HG03097 (cell line): ENCODE measurements at regions not wholly inside any gene's neighbourhood (a gene's known extent, or its start where the extent isn't known, plus 50 kb on each side); places are given as distances from the start of the nearest gene placed in this dataset.

Experiments
- ATAC-seq: cut with Tn5 transposase; IDR thresholded peaks from one replicate; pipeline ENCODE4 v1.9.1; 2021; ENCODE audit not compliant: unreplicated experiment, low FRiP score

DNA sequence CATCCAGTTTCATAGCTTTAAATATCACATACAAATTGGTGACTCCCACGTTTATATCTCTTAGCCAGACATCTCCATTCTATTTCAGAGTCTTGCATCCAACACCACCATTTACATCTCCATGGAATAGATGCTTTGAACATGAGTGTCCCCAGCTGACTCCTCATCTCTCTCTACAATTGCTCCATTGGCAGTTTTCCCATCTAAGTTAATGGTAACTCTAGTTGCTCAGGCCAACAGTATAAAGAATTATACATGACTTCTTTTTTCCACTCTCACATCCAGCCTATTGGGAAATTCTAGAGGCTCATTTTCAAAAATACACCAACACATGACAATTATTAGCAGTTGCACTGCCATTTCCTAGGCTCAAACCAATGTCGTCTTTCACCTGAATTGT is 388.2 kb downstream of the STIM2 start:
- no peak for ATAC-seq

DNA sequence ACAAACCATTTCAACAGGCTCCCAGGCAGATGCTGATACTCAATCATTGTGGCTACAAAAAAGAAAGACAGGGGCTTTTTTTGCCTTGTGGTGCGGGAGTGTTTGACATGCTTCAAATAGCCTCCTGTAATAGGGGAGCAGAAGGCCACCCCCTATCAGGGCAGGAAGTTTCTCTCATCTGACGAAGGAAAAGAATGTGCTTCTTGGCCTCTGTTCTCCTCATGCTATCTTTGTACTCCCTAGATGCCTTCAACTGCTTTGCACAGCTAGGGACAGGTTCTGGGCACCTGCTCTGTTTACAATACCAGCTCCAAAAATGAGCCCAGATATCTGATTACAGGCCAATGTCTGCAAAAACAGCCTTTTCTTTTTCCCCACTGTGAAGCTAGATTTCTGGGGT is 391.1 kb downstream of the STIM2 start:
- ATAC-seq = no peak

DNA sequence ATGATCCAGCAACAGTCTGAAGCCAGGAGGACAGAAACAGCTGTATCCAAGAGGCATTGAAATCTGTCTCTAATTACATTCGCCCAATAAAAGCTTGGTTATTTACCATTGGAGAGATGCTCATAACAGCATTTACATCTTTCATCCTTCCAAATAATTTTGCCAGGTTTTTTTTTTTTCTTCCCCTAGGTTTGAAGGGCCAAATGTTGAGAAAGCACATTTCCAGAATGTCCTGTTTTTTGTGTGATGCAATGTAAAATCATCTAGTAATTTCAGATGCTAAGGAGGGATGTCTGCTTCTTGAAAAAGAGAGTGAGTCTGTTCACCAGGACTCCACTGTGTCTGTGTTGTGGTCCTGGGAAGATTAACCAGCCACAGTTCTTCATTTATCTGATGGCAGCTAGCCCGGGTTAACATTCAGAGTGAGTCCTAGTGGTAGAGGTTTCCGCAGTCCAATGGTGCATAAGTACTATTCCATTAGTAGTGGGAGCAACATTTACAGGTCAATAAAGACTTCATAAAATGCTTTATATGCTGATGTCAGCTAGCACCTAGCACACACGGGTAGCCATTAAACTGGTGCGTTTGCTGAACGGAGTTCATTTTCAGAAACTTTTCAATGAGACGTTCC is 406.8 kb downstream of the STIM2 start:
- ATAC-seq = no peak

DNA sequence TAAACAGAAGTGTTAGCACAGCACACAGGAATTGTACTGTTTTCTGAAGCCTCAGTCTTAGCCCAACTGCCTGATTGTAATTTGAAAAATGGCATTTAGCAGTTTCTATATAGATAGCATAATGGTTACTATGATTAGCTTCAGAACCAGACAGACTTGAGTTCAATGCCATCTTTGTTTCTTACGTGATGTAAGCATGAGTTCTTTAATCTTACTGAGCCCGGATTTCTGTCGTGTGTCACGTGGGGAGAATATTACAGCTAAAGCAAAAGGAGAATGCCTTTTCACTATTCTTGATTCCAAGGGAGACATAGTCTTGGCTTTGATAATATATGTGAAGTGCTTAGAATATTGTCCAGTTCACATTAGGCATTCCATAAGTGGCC is 407.3 kb downstream of the STIM2 start:
- ATAC-seq = no peak

DNA sequence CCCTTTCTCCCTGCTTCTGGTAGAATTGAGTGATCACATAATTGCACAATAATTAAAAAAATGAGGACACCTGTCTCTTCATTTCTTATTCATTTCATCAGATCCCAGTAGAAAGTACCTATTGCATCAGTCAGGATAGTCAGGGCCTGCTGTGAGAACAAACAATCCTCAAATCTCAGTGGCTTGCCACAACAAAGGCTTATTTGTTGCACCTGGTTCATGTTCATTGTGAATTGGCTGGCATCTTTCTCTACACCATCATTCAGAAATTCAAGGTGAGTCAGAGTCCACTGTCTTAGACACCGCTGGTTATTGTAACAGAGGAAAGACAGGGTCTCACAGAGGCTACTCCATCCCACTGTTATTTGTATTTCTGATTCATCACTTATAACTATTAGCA is 409.8 kb downstream of the STIM2 start:
- ATAC-seq = no peak

DNA sequence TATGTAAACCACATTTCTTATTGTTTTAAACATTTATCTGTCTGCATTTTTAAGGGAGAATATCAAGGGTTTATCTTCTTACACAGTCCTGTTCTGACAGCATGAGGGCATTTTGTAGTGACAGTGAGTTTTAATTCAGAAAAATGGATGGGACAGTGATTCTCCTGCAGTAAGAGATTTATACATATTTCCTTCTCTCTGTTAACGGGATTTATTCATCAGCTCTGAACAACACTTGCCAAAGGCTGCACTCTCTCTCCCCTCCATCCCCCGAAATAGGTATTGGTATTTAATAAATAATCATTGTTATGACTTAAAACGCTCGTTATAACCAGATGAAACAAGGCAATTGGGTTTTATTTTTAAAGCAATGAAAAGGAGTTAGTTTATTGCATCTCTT is 410.9 kb downstream of the STIM2 start:
- ATAC-seq = no peak

DNA sequence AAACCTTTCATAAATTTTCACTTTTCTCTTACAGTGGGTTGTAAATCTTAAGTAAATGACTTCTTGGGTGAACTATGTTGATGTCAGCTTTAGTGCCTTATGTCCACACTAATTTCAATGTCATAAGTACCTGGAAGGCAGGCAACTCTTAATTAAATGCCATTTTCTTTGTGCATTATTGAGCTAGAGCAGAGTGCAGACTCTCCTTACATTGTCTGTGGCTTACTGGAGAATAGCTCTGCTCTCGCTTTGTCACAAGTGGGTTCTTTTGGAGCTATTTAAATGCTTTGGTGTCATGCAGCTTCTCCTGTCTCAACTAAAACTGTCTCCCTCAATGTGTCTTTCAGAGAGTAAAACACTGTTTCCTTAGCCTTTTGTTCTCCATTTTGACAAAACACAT is 411.6 kb downstream of the STIM2 start:
- no peak for ATAC-seq

DNA sequence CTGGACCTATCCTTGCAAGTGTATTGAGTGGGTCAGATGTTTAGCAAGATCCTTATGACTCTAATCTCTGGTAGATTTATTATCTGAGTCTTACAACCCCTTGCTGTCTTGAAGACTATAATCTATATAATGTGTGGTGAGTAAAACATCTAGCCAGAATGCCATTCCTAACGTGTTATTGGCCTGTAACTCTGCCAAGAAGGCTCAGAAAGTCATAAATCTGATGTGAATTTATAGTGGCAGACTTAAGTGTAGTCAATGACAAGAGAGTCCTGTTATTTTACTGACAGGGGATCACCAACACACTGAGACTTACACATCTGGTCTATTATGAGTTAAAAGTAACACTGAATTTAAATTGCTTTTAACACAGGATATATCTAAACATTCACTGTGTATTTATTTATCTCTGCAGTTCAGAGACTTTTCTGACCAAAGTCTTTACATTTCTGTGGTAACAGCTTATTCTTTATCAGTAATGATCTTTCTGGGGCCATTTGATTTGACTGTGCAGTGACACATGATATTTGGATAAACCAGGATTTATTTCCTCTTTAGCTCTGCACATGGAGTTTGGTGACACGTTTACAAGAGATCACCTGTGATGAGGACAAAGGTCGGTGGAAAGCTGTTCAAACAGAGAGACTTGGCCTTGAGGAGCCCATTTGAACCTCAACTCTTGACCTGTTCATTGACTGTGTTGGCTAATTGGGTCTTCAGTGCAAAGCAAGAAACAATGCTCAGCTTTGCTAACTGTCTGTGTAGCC is 415.8 kb downstream of the STIM2 start:
- ATAC-seq = no peak

DNA sequence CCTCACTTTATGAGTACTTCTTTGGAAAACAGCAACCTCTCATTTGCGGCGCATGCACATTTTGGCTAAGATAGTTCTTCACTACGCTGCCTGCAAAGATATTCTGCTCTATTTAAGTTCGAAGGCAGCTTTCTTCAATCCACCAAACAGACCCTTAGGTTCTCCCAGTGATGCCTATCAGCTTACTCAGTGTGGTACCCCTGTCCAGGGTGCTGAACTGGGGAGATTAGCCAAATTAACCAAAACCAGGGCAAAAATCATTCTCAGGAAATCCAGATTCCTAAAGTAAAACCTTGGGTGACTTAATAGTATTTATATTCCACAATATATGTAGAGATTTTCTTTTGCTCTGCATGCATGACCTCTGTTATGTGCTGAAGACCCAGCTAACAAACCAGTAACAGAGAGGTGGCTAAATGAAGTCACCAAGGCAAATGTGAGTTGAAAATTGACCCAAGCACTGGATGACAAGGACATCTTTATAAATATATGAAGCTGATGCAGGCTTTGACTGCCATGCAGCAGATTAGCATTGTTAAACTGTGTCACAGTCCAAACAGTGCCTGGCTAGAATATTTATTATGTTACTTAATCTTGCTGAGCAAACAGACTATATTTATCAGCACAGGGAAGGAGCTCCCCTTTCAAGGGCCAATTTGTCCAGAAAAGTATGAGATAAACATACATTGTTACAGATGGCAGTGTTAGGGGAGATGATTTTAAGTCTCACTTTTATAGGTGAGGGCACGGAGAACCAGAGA is 418.2 kb downstream of the STIM2 start:
- no peak for ATAC-seq

DNA sequence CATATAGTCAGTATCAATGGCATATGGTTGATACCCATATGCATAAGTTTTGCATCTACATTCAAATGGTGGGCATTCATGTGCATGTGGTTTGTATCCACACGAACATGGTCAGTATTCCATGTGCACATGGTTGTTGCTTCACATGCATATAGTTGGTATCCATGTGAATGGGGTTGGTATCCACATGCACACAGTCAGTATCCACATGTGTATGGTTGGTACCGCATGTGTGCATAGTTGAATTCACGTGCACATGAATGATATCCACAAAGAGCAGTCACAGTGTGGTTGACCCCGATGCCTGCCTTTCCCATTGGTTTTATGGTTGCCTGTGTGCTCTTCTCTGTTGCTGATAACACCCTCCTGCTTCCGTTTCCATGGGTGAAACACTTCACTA is 427.9 kb downstream of the STIM2 start:
- ATAC-seq = no peak

DNA sequence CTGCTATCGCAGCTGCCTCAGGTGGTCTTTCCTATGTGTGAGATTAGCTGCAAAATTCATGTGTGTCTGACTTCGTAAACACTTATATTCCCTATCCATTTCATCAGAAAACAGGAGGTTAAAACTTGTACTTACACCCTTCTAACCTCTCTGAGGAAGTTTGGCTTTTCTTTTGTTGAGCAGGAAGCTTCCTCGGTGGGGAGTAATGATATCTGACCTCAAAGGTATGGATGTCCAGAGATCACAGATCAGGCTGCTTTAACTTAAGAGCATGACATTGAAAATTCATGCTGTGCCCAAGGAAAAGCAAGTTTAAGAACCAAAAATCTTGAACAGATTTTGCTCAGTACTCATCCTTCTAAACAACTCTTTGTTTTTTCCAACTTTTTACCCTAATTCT is 429.1 kb downstream of the STIM2 start:
- ATAC-seq = no peak

DNA sequence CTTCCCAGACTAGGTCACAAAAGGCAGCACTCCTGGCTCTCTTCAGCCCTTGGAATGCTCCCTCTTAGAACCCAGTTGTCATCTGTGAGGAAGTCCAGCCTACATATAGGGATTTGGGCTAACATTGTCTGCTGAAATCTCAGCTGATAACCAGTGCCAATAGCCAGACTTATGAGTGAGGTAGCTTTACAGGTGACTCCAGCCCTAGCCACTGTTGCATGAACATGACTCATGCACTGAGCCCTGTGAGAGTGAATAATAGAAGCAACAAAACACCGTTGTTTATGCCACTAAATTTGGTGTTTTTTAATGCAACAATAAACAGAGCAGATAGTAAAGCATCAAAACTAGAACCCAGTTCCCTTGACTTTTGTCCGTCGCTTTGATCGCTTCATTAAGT is 433.2 kb downstream of the STIM2 start:
- no peak for ATAC-seq

DNA sequence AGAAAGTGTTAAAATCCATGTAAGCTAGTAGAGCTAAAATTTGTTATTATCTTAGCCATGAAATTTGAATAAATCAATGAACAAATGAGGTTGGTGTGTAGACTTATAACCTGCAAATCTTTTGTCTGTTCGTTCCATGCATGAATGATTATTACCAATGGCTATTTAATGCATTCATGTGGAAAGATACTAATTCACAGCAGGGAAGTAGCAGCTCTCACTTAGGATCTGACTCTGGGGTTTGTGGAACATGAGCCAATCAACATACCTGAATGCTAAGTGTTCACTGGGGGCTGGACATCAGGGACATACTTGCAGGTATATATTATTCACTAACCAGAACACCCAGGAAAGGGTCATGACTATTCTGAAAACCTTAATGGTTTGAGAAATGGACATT is 444.1 kb downstream of the STIM2 start:
- no peak for ATAC-seq

DNA sequence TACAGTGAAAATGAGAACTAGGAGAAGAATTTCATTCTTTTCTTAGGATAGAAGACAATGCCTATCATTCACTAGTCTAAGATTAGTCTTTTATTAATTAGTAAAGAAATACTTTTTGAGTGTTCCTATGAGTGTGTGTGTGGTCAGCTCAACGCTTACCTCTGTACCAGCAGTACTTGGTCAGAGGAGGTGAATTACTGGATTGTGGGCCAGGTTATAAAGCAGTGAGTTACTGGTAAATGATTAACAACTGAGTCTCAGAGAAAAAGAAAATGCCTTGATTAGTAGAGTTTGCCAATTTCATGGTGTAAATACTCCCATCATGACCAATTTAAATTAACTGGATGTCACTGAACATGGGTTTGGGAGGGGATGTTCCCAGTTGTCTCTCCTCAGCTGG is 444.6 kb downstream of the STIM2 start:
- no peak for ATAC-seq

DNA sequence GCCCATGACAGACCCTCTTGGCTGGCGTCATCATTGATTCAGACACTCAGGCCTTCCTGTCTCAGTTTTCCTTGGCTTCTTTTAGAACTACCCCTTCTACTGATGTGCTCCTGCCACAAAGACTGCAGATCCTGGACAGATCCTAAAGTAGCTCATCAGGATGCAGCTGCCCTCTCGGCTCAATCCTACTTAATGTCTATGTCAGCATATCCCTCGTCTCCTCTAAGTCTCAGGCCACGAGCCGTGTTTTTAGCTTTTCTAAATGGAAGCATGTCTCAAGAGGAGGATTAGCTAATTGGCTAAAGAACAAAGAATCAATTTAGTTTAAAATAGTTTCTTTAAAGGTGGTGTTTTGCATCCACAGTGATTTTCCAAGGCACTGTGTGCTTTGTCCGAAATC is 447.7 kb downstream of the STIM2 start:
- no peak for ATAC-seq

DNA sequence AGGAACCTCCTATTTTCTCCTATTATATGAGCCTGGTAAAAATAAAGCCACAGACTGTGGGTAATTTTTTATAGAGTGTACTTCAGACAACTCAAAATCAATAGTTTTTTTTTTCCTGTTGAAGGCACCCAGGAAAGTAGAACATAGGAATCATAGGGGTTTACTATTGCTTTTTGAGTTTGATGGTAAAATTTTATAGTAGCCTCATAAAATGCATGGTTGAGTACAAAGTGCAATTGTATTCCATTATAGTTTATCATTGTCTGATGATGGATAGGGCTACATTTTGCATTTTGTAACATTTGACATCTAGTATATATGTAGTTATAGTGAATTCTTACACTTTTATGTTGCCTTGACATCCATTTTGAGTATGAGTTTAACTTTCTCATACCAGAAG is 455.0 kb downstream of the STIM2 start:
- ATAC-seq = no peak

DNA sequence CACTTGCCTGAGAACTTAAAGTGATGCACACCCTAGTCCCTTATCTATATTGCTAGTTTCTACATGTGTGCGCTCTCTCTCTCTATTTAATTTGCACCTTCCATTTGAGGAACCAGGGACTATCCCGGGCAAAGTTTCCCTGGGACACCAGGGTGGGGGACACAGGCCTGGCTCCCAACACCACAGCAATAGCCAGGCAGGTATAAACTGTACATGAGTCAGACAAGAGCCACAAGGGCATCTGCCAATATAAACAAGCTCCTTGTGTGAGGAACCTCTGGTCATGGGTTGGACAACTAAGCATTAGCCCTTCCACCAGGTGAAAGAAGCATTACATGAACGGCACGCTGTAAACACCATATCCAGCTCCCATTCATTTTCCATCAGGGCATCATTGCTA is 455.5 kb downstream of the STIM2 start:
- ATAC-seq = no peak

DNA sequence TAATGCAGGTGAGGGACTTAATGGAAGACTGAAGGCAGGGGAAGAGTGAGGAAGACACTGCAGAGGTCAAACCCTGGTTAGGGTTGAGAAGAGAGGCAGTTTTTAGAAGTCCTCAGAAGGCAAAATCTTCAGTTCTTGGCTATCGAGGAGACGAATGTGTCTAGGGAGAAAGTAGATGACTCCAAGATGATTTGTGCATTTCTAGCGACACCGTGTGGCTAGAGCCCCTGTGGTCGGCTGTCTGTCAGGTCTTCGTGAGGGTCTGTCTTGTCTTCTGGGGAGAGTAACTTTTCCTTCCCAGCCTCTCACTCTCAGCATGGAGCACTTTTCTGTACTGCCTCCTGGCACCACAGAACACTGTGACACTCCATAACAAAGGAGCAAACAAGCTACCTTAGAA is 458.1 kb downstream of the STIM2 start:
- no peak for ATAC-seq

DNA sequence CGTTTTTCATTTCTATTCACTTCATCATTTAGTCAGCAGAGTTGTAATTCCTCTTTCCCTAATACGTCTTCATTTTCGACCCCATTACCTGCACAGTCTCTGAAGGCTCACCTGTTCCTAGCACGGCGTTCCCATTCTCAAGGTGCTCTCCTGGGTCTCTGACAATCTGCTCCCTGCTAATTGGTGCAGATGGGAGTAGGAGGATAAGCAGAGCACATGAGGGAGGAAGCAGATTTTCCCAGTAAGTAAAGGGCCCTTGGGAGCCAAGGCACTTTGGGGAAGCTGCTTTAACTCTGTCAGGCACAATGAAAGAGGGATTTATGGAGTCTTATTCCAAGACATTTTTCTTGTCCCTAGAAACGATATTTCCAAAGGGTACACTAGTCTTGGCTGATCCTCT is 466.4 kb downstream of the STIM2 start:
- no peak for ATAC-seq

DNA sequence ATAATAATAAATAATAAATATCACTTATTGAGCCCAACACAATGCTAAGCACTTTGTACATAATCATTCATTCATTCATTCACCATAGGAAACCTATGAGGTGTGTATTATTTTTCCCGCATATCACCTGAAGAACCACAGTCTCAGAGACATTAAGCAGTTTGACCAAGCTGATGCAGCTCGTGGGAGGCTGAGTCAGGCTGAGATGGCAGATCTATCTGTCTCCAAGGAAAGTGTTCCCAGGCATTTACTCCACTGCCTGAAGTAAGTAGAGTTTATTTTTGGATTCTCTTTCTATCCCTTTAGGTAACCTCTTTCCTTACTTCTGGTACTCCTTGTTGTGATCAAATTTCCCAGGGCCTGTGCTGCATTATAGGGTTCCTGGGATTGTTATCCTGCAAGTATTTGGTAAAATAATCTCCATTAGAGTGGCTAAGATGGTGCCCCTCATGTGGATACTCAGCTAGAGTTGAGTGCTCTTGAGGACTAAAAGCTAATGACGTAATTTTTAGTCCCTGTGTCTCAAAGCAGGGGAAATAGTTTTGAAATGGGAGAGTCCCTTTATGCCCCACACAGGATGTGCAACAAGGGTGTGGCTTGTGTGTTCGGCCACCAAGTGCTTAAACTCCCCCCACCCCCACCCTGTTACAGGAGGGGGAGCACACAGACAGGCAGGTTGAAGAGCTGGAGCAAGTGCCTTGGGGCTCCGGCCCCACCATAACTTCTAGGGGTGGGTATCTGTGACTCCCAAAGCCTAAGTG is 467.0 kb downstream of the STIM2 start:
- ATAC-seq = no peak

DNA sequence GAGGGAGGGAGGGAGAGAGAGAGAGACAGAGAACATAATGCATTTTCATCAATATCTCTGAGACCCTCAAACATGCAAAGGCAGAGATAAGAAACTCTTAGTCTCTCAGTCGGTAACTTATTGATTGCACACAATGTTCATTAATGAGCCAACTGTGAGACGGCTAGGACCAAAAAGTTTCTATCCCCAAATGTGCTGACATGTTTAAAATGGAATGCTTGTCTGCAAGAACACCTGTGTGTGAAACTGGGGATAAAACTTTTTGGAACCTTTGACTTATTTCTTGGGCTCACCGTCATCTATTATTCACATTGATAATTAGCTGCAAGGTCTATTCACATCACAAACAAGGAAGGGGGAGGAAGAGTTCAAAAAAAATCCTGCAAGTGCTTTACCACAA is 477.9 kb downstream of the STIM2 start:
- no peak for ATAC-seq
